GM12878 (cell line): ENCODE measurements at regions not wholly inside any gene's neighbourhood (a gene's known extent, or its start where the extent isn't known, plus 50 kb on each side); places are given as distances from the start of the nearest gene placed in this dataset.

Experiments
- ATAC-seq: fragments of 200-7000 bp; cut with Tn5 transposase; 3 replicates; pipeline ENCODE4 v1.9.1; 2020; ENCODE audit warnings: mild to moderate bottlenecking, moderate library complexity
- BruUV-seq: library from RNA; stranded (reverse); fragments of 400-500 nt; replicated peaks from 2 replicates; lab custom pipeline; 2021; lab: Mats Ljungman, UMichigan
- CTCF ChIA-PET: fragments of 300-600 bp; sonication (Branson Sonifier 250); formaldehyde crosslinking; extraction: SDS; loops from one replicate; lab custom pipeline; 2021; ENCODE audit warnings: inconsistent platforms; lab: Yijun Ruan, JAX
- POLR2A ChIA-PET: fragments of 350-600 bp; formaldehyde crosslinking; extraction: SDS; loops from one replicate; lab custom pipeline; 2021; ENCODE audit warnings: inconsistent platforms; lab: Charles Lee
- RAD21 ChIA-PET: fragments of 300-600 bp; sonication (Branson Sonifier 250); formaldehyde crosslinking; loops from one replicate; lab custom pipeline; 2023; ENCODE audit warnings: antibody characterized with exemption; ENCODE audit not compliant: unreplicated experiment; lab: Charles Lee
- SMC1A ChIA-PET: fragments of 300-600 bp; sonication (Branson Sonifier 250); formaldehyde crosslinking; loops from one replicate; lab custom pipeline; 2023; ENCODE audit not compliant: unreplicated experiment, uncharacterized antibody; lab: Charles Lee
- DNase-seq: peaks from one replicate; pipeline ENCODE4 v3.0.0-alpha.2; 2011; ENCODE audit warnings: low read depth, low spot score
- FAIRE-seq: peaks from 3 replicates; lab custom pipeline; 2011; peaks lifted over from hg19 to GRCh38; lab: Jason Lieb, UNC
- H2AFZ ChIP-seq: 2 replicates; pipeline ENCODE4 v1.6.0; 2011; ENCODE audit warnings: low read depth, low read length, control low read depth; ENCODE audit not compliant: control insufficient read depth
- H3K27ac ChIP-seq: 2 replicates; pipeline ENCODE4 v1.5.1; 2011; ENCODE audit warnings: control low read depth; ENCODE audit not compliant: control insufficient read depth, insufficient read depth
- H3K27me3 ChIP-seq, 2 experiments: replicated peaks in 1 of 2; 2 replicates each; pipeline versions ENCODE4 v1.6.0 to v1.6.1; 2011; ENCODE audit warnings: low read length in 1 of 2; ENCODE audit not compliant: control insufficient read depth in 2 of 2, insufficient read depth in 2 of 2
- H3K36me3 ChIP-seq, 2 experiments: 2 replicates each; pipeline ENCODE4 v1.5.1; 2011; ENCODE audit warnings: low read length in 1 of 2; ENCODE audit not compliant: control insufficient read depth in 2 of 2, insufficient read depth in 2 of 2
- H3K4me1 ChIP-seq: 2 replicates; pipeline ENCODE4 v1.6.1; 2011; ENCODE audit warnings: mild to moderate bottlenecking, low read length, moderate library complexity, mixed read lengths; ENCODE audit not compliant: control insufficient read depth, insufficient read depth
- H3K4me2 ChIP-seq: 2 replicates; pipeline ENCODE4 v1.6.0; 2011; ENCODE audit warnings: control low read depth; ENCODE audit not compliant: control insufficient read depth, insufficient read depth
- H3K4me3 ChIP-seq: fragments of 200-600 bp; sonication (generic); 2 replicates; pipeline ENCODE4 v1.5.1; 2016
- H3K79me2 ChIP-seq: 2 replicates; pipeline ENCODE4 v1.6.0; 2011; ENCODE audit warnings: low read length; ENCODE audit not compliant: control insufficient read depth, insufficient read depth
- H3K9ac ChIP-seq: 2 replicates; pipeline ENCODE4 v1.8.0; 2011; ENCODE audit warnings: low read length, control low read depth, mixed read lengths; ENCODE audit not compliant: control insufficient read depth, insufficient read depth
- H3K9me3 ChIP-seq: replicated peaks from 3 replicates; pipeline ENCODE4 v1.5.1; 2011; ENCODE audit warnings: mild to moderate bottlenecking, low read length; ENCODE audit not compliant: control insufficient read depth, insufficient read depth
- H4K20me1 ChIP-seq: 2 replicates; pipeline ENCODE4 v1.6.0; 2011; ENCODE audit not compliant: control insufficient read depth, insufficient read depth
- BRCA1 ChIP-seq: IDR thresholded peaks from 2 replicates; pipeline ENCODE4 v1.6.1; 2011; ENCODE audit warnings: low read depth, low read length, improper control_type of control experiment
- DPF2 ChIP-seq: fragments of 450-650 bp; IDR thresholded peaks from 2 replicates; pipeline ENCODE4 v1.6.1; 2017; ENCODE audit warnings: mild to moderate bottlenecking
- E4F1 ChIP-seq: fragments of 450-650 bp; IDR thresholded peaks from 2 replicates; pipeline ENCODE4 v1.6.1; 2018; ENCODE audit warnings: borderline replicate concordance, mild to moderate bottlenecking; ENCODE audit not compliant: partially characterized antibody
- EGR1 ChIP-seq, 2 experiments: IDR thresholded peaks; 1 replicate in 1 of 2; 2 replicates in 1 of 2; pipeline ENCODE4 v1.6.1; 2011 to 2012; ENCODE audit warnings: low read depth in 2 of 2, low read length in 2 of 2, borderline replicate concordance in 1 of 2, mild to moderate bottlenecking in 1 of 2, moderate library complexity in 1 of 2
- FOXM1 ChIP-seq: IDR thresholded peaks from 2 replicates; pipeline ENCODE4 v1.6.1; 2012; ENCODE audit warnings: low read depth, mild to moderate bottlenecking, inconsistent platforms, low read length, moderate library complexity
- GATAD2B ChIP-seq: fragments of 450-650 bp; conservative IDR thresholded peaks from 2 replicates; pipeline ENCODE4 v1.6.1; 2017; ENCODE audit warnings: low read depth, mild to moderate bottlenecking, moderate library complexity
- HDGF ChIP-seq: fragments of 450-650 bp; IDR thresholded peaks from 2 replicates; pipeline ENCODE4 v1.6.1; 2016; ENCODE audit warnings: antibody characterized with exemption
- JUND ChIP-seq: IDR thresholded peaks from 2 replicates; pipeline ENCODE4 v1.6.1; 2012; ENCODE audit warnings: low read depth, mild to moderate bottlenecking, low read length, improper control_type of control experiment, moderate library complexity
- KDM1A ChIP-seq: fragments of 200-600 bp; sonication (generic); IDR thresholded peaks from 2 replicates; pipeline ENCODE4 v1.6.1; 2016; ENCODE audit warnings: borderline replicate concordance
- MEF2B ChIP-seq: fragments of 450-650 bp; IDR thresholded peaks from 2 replicates; pipeline ENCODE4 v1.6.1; 2018; ENCODE audit warnings: mild to moderate bottlenecking, moderate library complexity; ENCODE audit not compliant: partially characterized antibody, poor library complexity, severe bottlenecking
- MYC ChIP-seq: IDR thresholded peaks from 2 replicates; pipeline ENCODE4 v1.6.1; 2011; ENCODE audit warnings: mild to moderate bottlenecking, low read length, moderate library complexity, inconsistent platforms; ENCODE audit not compliant: insufficient read depth, insufficient replicate concordance, insufficient read length, severe bottlenecking
- NR2F1 ChIP-seq: fragments of 450-650 bp; conservative IDR thresholded peaks from 2 replicates; pipeline ENCODE4 v1.6.1; 2017; ENCODE audit warnings: mild to moderate bottlenecking
- POLR2AphosphoS5 ChIP-seq: IDR thresholded peaks from 2 replicates; pipeline ENCODE4 v1.6.1; 2011; ENCODE audit warnings: mild to moderate bottlenecking, low read length, inconsistent platforms
- REST ChIP-seq: IDR thresholded peaks from 2 replicates; pipeline ENCODE4 v1.6.1; 2012; ENCODE audit warnings: mild to moderate bottlenecking, low read depth, low read length
- RUNX3 ChIP-seq: IDR thresholded peaks from 2 replicates; pipeline ENCODE4 v1.6.1; 2012; ENCODE audit warnings: low read length, inconsistent platforms
- SP1 ChIP-seq: IDR thresholded peaks from one replicate; pipeline ENCODE4 v1.6.1; 2011; ENCODE audit warnings: low read depth, low read length
- USF1 ChIP-seq: IDR thresholded peaks from 2 replicates; pipeline ENCODE4 v1.6.1; 2011; ENCODE audit warnings: borderline replicate concordance, low read depth, mild to moderate bottlenecking, moderate library complexity, mixed read lengths, low read length; ENCODE audit not compliant: insufficient read depth; ENCODE audit errors: extremely low read length
- WGBS: methylation state at CpG from one replicate; pipeline ENCODE4 v1.1.6; 2016; ENCODE audit warnings: low lambda C conversion rate; ENCODE audit not compliant: insufficient replicate concordance, insufficient coverage; ENCODE audit errors: missing lambda C conversion rate; 5-methylcytosine and 5-hydroxymethylcytosine counted together
- in situ Hi-C: fragments of 300-500 bp; cut with MboI; formaldehyde crosslinking; loops from 9 replicates; pipeline ENCODE4 v1.14.3; 2018; ENCODE audit warnings: mixed read lengths
- intact Hi-C: fragments of 100-400 bp; cut with micrococcal nuclease; formaldehyde crosslinking; loops from one replicate; pipeline ENCODE4 v1.14.2; 2022; ENCODE audit not compliant: unreplicated experiment
- TF ChIP-seq, protein P1 (sequence below): IDR thresholded peaks from 2 replicates; pipeline ENCODE4 v1.6.1; 2012; ENCODE audit warnings: low read depth, low read length, improper control_type of control experiment

DNA sequence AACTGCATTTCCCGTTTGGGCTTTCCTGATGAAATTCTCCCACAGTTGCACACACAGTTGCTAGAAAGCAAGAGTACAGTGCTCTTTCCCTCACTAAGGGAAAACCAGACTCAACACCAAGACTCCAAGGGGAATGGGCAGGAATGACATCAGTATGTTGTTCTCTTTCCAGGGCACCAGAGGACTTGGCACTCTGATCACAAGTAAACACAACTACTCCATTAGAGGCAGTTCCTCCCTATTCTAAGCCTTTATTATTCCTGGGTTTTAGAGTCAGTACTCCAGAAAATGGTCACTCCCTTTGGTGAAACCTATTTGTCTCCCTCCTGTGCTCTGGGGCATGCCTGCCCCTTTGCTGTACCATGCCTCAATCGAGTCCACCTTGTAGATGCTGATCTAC lies 52.3 kb upstream of the VGLL4 start:
- H3K4me2 ChIP-seq, result no peak overlapping the region
- DNase-seq, result no peak
- no peaks in the 10 kb centered on the region for H3K9me3 ChIP-seq
- intact Hi-C loops, result no loop called here
- TF ChIP-seq EGR1 (IDR thresholded peaks at IDR 0.05; ENCODE audit: borderline replicate concordance in 1 of 2, low read depth in 2 of 2, low read length in 2 of 2) (no peak), DPF2 (no peak), POLR2AphosphoS5 (no peak), MEF2B (no peak), RUNX3 (no peak), JUND (no peak), REST (no peak), KDM1A (no peak), USF1 (no peak), MYC (no peak), FOXM1 (no peak), SP1 (no peak), NR2F1 (no peak), E4F1 (no peak), GATAD2B (no peak), BRCA1 (no peak), HDGF (no peak)
- TF ChIP-seq, protein P1, sequence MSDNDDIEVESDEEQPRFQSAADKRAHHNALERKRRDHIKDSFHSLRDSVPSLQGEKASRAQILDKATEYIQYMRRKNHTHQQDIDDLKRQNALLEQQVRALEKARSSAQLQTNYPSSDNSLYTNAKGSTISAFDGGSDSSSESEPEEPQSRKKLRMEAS, result no peak
- no peaks in the 10 kb centered on the region for H4K20me1 ChIP-seq
- BruUV-seq, result no TSS peak
- ATAC-seq, result no peak
- RAD21 ChIA-PET, result no interaction called here
- FAIRE-seq, result no peak
- no peak overlapping the region for H2AFZ ChIP-seq
- no peak overlapping the region for H3K4me3 ChIP-seq
- CTCF ChIA-PET, result interaction anchor here (0.6 kb wide), 1 partner anchor 456 kb away, joined by 3 read pairs; no protein-coding TSS in a partner anchor
- H3K27ac ChIP-seq, result no peak overlapping the region
- 60% methylated on average over 2 of the region's 2 CpGs for WGBS
- no peaks in the 10 kb centered on the region for H3K4me1 ChIP-seq
- H3K36me3 ChIP-seq, result no peaks in the 10 kb centered on the region
- POLR2A ChIA-PET, result no interaction called here
- in situ Hi-C loops, result no loop called here
- SMC1A ChIA-PET, result no interaction called here
- H3K9ac ChIP-seq, result no peak overlapping the region
- no peaks in the 10 kb centered on the region for H3K27me3 ChIP-seq
- no peaks in the 10 kb centered on the region for H3K79me2 ChIP-seq
